WTC11 (cell line): ENCODE measurements at regions not wholly inside any gene's neighbourhood (a gene's known extent, or its start where the extent isn't known, plus 50 kb on each side); places are given as distances from the start of the nearest gene placed in this dataset.

Experiments used
- CBFB ChIP-seq: sonication (generic); formaldehyde crosslinking; IDR thresholded peaks from 2 replicates; pipeline ENCODE4 v1.8.1; 2022; ENCODE audit warnings: mild to moderate bottlenecking, low read depth, missing genetic modification reagents
- JUN ChIP-seq: sonication (generic); formaldehyde crosslinking; IDR thresholded peaks from 2 replicates; pipeline ENCODE4 v1.8.0; 2023; ENCODE audit warnings: mild to moderate bottlenecking, missing genetic modification reagents
- NFE2L1 ChIP-seq: sonication (generic); formaldehyde crosslinking; IDR thresholded peaks from 2 replicates; pipeline ENCODE4 v1.8.1; 2023; ENCODE audit warnings: missing genetic modification reagents
- SMAD3 ChIP-seq: sonication (generic); formaldehyde crosslinking; IDR thresholded peaks from 2 replicates; pipeline ENCODE4 v1.8.0; 2022; ENCODE audit warnings: missing genetic modification reagents, mild to moderate bottlenecking, borderline replicate concordance
- ZNF232 ChIP-seq: sonication (generic); formaldehyde crosslinking; IDR thresholded peaks from 2 replicates; pipeline ENCODE4 v1.8.0; 2022; ENCODE audit warnings: mild to moderate bottlenecking, missing genetic modification reagents
- TF ChIP-seq, protein P1 (sequence below): fragments of 200-600 bp; IDR thresholded peaks from 2 replicates; pipeline ENCODE4 v1.8.0; 2022; ENCODE audit warnings: antibody characterized with exemption
- TF ChIP-seq, protein P2 (sequence below): sonication (generic); formaldehyde crosslinking; conservative IDR thresholded peaks from 2 replicates; pipeline ENCODE4 v1.8.1; 2022; ENCODE audit warnings: mild to moderate bottlenecking, missing genetic modification reagents
- TF ChIP-seq, protein P3 (sequence below): sonication (generic); formaldehyde crosslinking; IDR thresholded peaks from 2 replicates; pipeline ENCODE4 v1.8.1; 2023; ENCODE audit warnings: mild to moderate bottlenecking, missing genetic modification reagents, moderate library complexity
- TF ChIP-seq, protein P4 (sequence below): sonication (generic); formaldehyde crosslinking; conservative IDR thresholded peaks from 2 replicates; pipeline ENCODE4 v1.8.1; 2023; ENCODE audit warnings: mild to moderate bottlenecking, low read depth, missing genetic modification reagents, moderate library complexity

DNA sequence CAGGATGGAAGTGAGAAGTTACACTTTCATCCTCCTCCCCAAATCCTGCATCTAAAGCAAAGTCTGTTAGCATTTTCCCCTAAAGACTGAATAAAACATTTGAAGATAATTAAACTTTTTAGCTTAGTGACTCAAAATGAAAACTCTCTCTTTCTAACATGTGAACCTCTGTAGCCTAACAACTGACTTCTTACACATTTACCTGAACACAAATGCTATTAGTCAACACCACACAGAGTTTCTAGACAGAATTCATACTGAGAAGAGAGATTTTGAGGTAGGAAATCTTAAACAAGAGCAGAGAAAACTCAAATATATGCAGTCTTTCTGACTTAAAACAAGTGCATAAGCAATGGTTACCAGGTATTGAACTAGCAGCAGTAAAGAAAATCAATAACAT lies 149.9 kb upstream of the SMLR1 start:
- TF ChIP-seq, protein P1, sequence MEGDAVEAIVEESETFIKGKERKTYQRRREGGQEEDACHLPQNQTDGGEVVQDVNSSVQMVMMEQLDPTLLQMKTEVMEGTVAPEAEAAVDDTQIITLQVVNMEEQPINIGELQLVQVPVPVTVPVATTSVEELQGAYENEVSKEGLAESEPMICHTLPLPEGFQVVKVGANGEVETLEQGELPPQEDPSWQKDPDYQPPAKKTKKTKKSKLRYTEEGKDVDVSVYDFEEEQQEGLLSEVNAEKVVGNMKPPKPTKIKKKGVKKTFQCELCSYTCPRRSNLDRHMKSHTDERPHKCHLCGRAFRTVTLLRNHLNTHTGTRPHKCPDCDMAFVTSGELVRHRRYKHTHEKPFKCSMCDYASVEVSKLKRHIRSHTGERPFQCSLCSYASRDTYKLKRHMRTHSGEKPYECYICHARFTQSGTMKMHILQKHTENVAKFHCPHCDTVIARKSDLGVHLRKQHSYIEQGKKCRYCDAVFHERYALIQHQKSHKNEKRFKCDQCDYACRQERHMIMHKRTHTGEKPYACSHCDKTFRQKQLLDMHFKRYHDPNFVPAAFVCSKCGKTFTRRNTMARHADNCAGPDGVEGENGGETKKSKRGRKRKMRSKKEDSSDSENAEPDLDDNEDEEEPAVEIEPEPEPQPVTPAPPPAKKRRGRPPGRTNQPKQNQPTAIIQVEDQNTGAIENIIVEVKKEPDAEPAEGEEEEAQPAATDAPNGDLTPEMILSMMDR: no peak
- TF ChIP-seq, protein P2, sequence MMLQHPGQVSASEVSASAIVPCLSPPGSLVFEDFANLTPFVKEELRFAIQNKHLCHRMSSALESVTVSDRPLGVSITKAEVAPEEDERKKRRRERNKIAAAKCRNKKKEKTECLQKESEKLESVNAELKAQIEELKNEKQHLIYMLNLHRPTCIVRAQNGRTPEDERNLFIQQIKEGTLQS (CRISPR knock-in tag): no peak
- TF ChIP-seq, protein P3, sequence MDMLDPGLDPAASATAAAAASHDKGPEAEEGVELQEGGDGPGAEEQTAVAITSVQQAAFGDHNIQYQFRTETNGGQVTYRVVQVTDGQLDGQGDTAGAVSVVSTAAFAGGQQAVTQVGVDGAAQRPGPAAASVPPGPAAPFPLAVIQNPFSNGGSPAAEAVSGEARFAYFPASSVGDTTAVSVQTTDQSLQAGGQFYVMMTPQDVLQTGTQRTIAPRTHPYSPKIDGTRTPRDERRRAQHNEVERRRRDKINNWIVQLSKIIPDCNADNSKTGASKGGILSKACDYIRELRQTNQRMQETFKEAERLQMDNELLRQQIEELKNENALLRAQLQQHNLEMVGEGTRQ (CRISPR knock-in tag): no peak
- no peak for TF ChIP-seq SMAD3 (CRISPR knock-in tag)
- no peak for TF ChIP-seq ZNF232 (CRISPR knock-in tag)
- TF ChIP-seq CBFB: no peak
- no peak for TF ChIP-seq JUN (CRISPR knock-in tag)
- no peak for TF ChIP-seq NFE2L1 (CRISPR knock-in tag)
- TF ChIP-seq, protein P4, sequence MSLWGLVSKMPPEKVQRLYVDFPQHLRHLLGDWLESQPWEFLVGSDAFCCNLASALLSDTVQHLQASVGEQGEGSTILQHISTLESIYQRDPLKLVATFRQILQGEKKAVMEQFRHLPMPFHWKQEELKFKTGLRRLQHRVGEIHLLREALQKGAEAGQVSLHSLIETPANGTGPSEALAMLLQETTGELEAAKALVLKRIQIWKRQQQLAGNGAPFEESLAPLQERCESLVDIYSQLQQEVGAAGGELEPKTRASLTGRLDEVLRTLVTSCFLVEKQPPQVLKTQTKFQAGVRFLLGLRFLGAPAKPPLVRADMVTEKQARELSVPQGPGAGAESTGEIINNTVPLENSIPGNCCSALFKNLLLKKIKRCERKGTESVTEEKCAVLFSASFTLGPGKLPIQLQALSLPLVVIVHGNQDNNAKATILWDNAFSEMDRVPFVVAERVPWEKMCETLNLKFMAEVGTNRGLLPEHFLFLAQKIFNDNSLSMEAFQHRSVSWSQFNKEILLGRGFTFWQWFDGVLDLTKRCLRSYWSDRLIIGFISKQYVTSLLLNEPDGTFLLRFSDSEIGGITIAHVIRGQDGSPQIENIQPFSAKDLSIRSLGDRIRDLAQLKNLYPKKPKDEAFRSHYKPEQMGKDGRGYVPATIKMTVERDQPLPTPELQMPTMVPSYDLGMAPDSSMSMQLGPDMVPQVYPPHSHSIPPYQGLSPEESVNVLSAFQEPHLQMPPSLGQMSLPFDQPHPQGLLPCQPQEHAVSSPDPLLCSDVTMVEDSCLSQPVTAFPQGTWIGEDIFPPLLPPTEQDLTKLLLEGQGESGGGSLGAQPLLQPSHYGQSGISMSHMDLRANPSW: no peak
